H1 (cell line): ENCODE measurements at regions not wholly inside any gene's neighbourhood (a gene's known extent, or its start where the extent isn't known, plus 50 kb on each side); places are given as distances from the start of the nearest gene placed in this dataset.

Experiments
- CTCF ChIA-PET: fragments of 300-600 bp; sonication (Branson Sonifier 250); formaldehyde crosslinking; loops from one replicate; lab custom pipeline; 2021; ENCODE audit not compliant: partially characterized antibody; lab: Charles Lee
- POLR2A ChIA-PET: fragments of 300-600 bp; sonication (Branson Sonifier 250); formaldehyde crosslinking; loops from one replicate; lab custom pipeline; 2021; ENCODE audit warnings: inconsistent platforms; ENCODE audit not compliant: partially characterized antibody; lab: Charles Lee
- DNase-seq, 2 experiments: peaks; one replicate each; pipeline versions ENCODE4 v3.0.0 to v3.0.0-alpha.2; 2010 to 2022; ENCODE audit warnings: low spot score in 2 of 2, low read depth in 1 of 2, mixed read lengths in 1 of 2
- FAIRE-seq: peaks from 2 replicates; lab custom pipeline; 2011; peaks lifted over from hg19 to GRCh38; lab: Jason Lieb, UNC
- H2AFZ ChIP-seq: 2 replicates; pipeline ENCODE4 v1.8.1; 2012; ENCODE audit warnings: low read length, inconsistent platforms
- H2AK5ac ChIP-seq: 2 replicates; pipeline ENCODE4 v1.6.1; 2013; ENCODE audit warnings: low read depth, low read length
- H2BK120ac ChIP-seq: replicated peaks from 2 replicates; pipeline ENCODE3; 2013; ENCODE audit warnings: low read depth, low read length, inconsistent platforms
- H2BK12ac ChIP-seq: 2 replicates; pipeline ENCODE4 v1.6.1; 2013; ENCODE audit warnings: low read depth, low read length
- H2BK15ac ChIP-seq: 2 replicates; pipeline ENCODE4 v1.6.1; 2013; ENCODE audit warnings: low read length
- H2BK20ac ChIP-seq: 2 replicates; pipeline ENCODE4 v1.6.1; 2013; ENCODE audit warnings: low read length
- H2BK5ac ChIP-seq: 2 replicates; pipeline ENCODE4 v1.6.1; 2013; ENCODE audit warnings: low read depth, low read length
- H3K14ac ChIP-seq: 2 replicates; pipeline ENCODE4 v1.6.1; 2013; ENCODE audit warnings: inconsistent platforms; ENCODE audit not compliant: insufficient read length
- H3K18ac ChIP-seq: 2 replicates; pipeline ENCODE4 v1.6.1; 2013; ENCODE audit warnings: low read length; ENCODE audit errors: extremely low read depth
- H3K23ac ChIP-seq: 2 replicates; pipeline ENCODE4 v1.6.1; 2013; ENCODE audit warnings: inconsistent platforms; ENCODE audit not compliant: insufficient read length
- H3K23me2 ChIP-seq: 2 replicates; pipeline ENCODE4 v1.6.1; 2013; ENCODE audit warnings: low read depth, low read length
- H3K27ac ChIP-seq: 2 replicates; pipeline ENCODE4 v1.6.1; 2011; ENCODE audit warnings: low read depth, low read length, inconsistent platforms
- H3K27me3 ChIP-seq, 4 experiments: replicated peaks in 1 of 4; 1 replicate in 1 of 4; 2 replicates in 3 of 4; pipeline versions ENCODE4 v1.6.1 to v1.8.1; 2011 to 2013; ENCODE audit warnings: low read length in 3 of 4, mild to moderate bottlenecking in 3 of 4, inconsistent platforms in 2 of 4, mixed read lengths in 2 of 4, moderate library complexity in 1 of 4; ENCODE audit not compliant: control insufficient read depth in 3 of 4, insufficient read depth in 3 of 4; ENCODE audit errors: extremely low read depth in 1 of 4
- H3K36me3 ChIP-seq, 4 experiments: 2 replicates each; pipeline versions ENCODE4 v1.6.1 to v1.8.1; 2011 to 2013; ENCODE audit warnings: mild to moderate bottlenecking in 4 of 4, low read length in 3 of 4, moderate library complexity in 2 of 4, control low read depth in 1 of 4, inconsistent platforms in 1 of 4; ENCODE audit not compliant: insufficient read depth in 4 of 4, control insufficient read depth in 2 of 4
- H3K4ac ChIP-seq: replicated peaks from 2 replicates; pipeline ENCODE3; 2013; ENCODE audit warnings: low read length, low read depth, mixed read lengths, inconsistent platforms; ENCODE audit not compliant: insufficient read length
- H3K4me1 ChIP-seq, 4 experiments: replicated peaks in 1 of 4; 1 replicate in 1 of 4; 2 replicates in 3 of 4; pipeline versions ENCODE4 v1.6.1 to v1.8.1; 2011 to 2013; ENCODE audit warnings: low read length in 3 of 4, inconsistent platforms in 2 of 4, mixed read lengths in 1 of 4; ENCODE audit not compliant: insufficient read depth in 4 of 4, control insufficient read depth in 3 of 4
- H3K4me2 ChIP-seq, 2 experiments: 2 replicates each; pipeline versions ENCODE4 v1.6.1 to v1.8.1; 2011 to 2013; ENCODE audit warnings: low read depth in 2 of 2, low read length in 2 of 2, control low read depth in 1 of 2, inconsistent platforms in 1 of 2, mild to moderate bottlenecking in 1 of 2; ENCODE audit not compliant: insufficient read depth in 1 of 2
- H3K4me3 ChIP-seq, 4 experiments: fragments of 200-600, 300-600 bp in 1 of 4; sonication (generic), shearing (Covaris generic), sonication (Bioruptor Twin) in 1 of 4; 2 replicates each; pipeline versions ENCODE4 v1.5.1 to v1.8.1; 2011 to 2016; ENCODE audit warnings: low read length in 4 of 4, low read depth in 3 of 4, control low read depth in 2 of 4, inconsistent platforms in 2 of 4, mild to moderate bottlenecking in 2 of 4, mixed read lengths in 1 of 4, moderate library complexity in 1 of 4; ENCODE audit not compliant: insufficient read depth in 2 of 4; ENCODE audit errors: extremely low read depth in 1 of 4
- H3K56ac ChIP-seq: replicated peaks from 2 replicates; pipeline ENCODE3; 2013; ENCODE audit warnings: low read depth, mild to moderate bottlenecking, mixed read lengths, low read length, inconsistent platforms; ENCODE audit not compliant: insufficient read length
- H3K79me1 ChIP-seq: 2 replicates; pipeline ENCODE4 v1.6.1; 2013; ENCODE audit warnings: low read depth, low read length, control low read depth
- H3K79me2 ChIP-seq, 2 experiments: 2 replicates each; pipeline versions ENCODE4 v1.6.1 to v1.8.1; 2012 to 2013; ENCODE audit warnings: low read length in 2 of 2, mild to moderate bottlenecking in 2 of 2, inconsistent platforms in 1 of 2; ENCODE audit not compliant: insufficient read depth in 2 of 2, control insufficient read depth in 1 of 2
- H3K9ac ChIP-seq, 4 experiments: replicated peaks in 1 of 4; 1 replicate in 1 of 4; 2 replicates in 3 of 4; pipeline versions ENCODE4 v1.6.1 to v1.8.1; 2011 to 2013; ENCODE audit warnings: low read depth in 3 of 4, low read length in 3 of 4, control low read depth in 2 of 4, mild to moderate bottlenecking in 2 of 4, moderate library complexity in 2 of 4, inconsistent platforms in 1 of 4; ENCODE audit errors: extremely low read depth in 1 of 4
- H3K9me3 ChIP-seq, 2 experiments: 2 replicates each; pipeline versions ENCODE4 v1.6.1 to v1.8.1; 2012 to 2013; ENCODE audit warnings: mild to moderate bottlenecking in 2 of 2, moderate library complexity in 2 of 2, control low read depth in 1 of 2, inconsistent platforms in 1 of 2, low read depth in 1 of 2, low read length in 1 of 2, mixed read lengths in 1 of 2; ENCODE audit not compliant: insufficient read depth in 2 of 2
- H4K20me1 ChIP-seq, 2 experiments: replicated peaks in 1 of 2; 2 replicates each; pipeline versions ENCODE3 to v1.8.1; 2011 to 2013; ENCODE audit warnings: inconsistent platforms in 2 of 2, low read length in 2 of 2, mild to moderate bottlenecking in 1 of 2; ENCODE audit not compliant: insufficient read depth in 2 of 2, control insufficient read depth in 1 of 2
- H4K5ac ChIP-seq: 2 replicates; pipeline ENCODE4 v1.6.1; 2013; ENCODE audit warnings: low read length, low read depth, mixed read lengths, inconsistent platforms; ENCODE audit not compliant: insufficient read length
- H4K8ac ChIP-seq: 2 replicates; pipeline ENCODE4 v1.8.0; 2013; ENCODE audit warnings: mild to moderate bottlenecking, moderate library complexity, low read length, inconsistent platforms; ENCODE audit not compliant: insufficient read depth; ENCODE audit errors: extremely low read depth
- H4K91ac ChIP-seq: replicated peaks from 2 replicates; pipeline ENCODE3; 2013; ENCODE audit warnings: low read length, mixed read lengths, inconsistent platforms; ENCODE audit not compliant: insufficient read length
- BRCA1 ChIP-seq: IDR thresholded peaks from 2 replicates; pipeline ENCODE4 v1.6.1; 2012; ENCODE audit warnings: low read depth, low read length, improper control_type of control experiment
- CEBPB ChIP-seq: IDR thresholded peaks from 2 replicates; pipeline ENCODE4 v1.6.1; 2012; ENCODE audit warnings: low read depth, low read length
- NRF1 ChIP-seq: IDR thresholded peaks from 2 replicates; pipeline ENCODE4 v1.6.1; 2011; ENCODE audit warnings: mild to moderate bottlenecking, low read depth, low read length, improper control_type of control experiment
- POLR2A ChIP-seq, 2 experiments: IDR thresholded peaks; 1 replicate in 1 of 2; 2 replicates in 1 of 2; pipeline ENCODE4 v1.6.1; 2011; ENCODE audit warnings: low read depth in 2 of 2, low read length in 2 of 2, mild to moderate bottlenecking in 2 of 2; ENCODE audit errors: control extremely low read depth in 1 of 2
- USF2 ChIP-seq: IDR thresholded peaks from 2 replicates; pipeline ENCODE4 v1.6.1; 2011; ENCODE audit warnings: low read length, improper control_type of control experiment
- WGBS, 2 experiments: shearing (Covaris generic) in 1 of 2; methylation state at CpG; one replicate each; pipeline versions ENCODE4 v1.1.6 to v1.1.7; 2013 to 2015; ENCODE audit warnings: low lambda C conversion rate in 2 of 2, mixed read lengths in 2 of 2, inconsistent platforms in 1 of 2, low coverage in 1 of 2, missing lambda C conversion rate in 1 of 2; ENCODE audit not compliant: insufficient replicate concordance in 2 of 2, insufficient coverage in 1 of 2, insufficient read length in 1 of 2; ENCODE audit errors: extremely low coverage in 1 of 2, missing lambda C conversion rate in 1 of 2; 5-methylcytosine and 5-hydroxymethylcytosine counted together
- TF ChIP-seq, protein P1 (sequence below): IDR thresholded peaks from 2 replicates; pipeline ENCODE4 v1.6.1; 2012; ENCODE audit warnings: low read length, inconsistent platforms

DNA sequence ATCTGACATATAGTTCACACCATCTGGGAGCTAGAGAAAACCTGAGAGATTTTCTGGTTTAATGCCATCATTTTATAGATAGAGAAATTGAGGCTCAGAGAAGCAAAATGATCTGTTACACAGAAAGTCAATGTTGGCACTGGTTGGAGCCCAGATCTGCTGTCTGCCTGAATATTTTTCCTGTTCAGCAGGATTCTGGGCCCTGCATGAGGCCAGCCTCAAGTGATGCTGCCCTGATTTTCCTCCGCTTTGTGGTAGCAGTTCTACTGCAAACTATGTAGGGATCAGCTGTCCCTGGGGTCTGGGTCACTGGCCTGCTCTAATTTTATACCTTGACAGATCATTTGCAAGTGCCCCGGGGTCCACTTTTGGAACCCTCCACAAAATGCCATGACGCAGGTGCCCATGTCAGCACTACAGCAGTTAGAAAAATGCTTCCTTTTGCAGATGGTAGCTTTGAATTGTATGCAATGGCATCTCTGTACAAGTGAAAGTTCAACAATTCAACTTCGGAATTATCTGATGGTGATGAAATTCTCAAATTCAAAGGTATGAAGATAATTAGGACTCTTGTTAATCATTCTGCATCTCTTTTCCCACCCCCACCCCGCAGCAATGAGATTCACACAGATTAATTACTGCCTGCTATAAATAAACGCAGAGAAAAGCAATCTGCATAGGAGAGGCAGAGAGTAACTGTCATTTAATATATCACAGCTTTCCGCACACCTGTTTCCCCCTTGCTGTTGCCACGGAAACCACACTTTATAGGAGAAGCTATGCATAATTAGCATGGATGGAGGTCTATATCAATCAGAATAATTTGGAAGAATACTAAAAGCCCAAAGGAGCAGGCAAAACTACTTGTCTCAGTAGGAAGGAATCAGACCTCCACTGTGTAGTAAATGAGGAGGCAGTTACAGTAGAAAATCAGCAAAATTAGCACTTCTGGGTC lies 222.6 kb downstream of the PDCD6IP start:
- 89% methylated on average over 8 of the region's 8 CpGs; no CpG with 5 or more reads in 1 of the 2 experiments for WGBS, 2 experiments
- TF ChIP-seq USF2: no peak
- no peak for TF ChIP-seq POLR2A (IDR thresholded peaks at IDR 0.05; ENCODE audit: control extremely low read depth in 1 of 2, low read depth in 2 of 2, low read length in 2 of 2)
- TF ChIP-seq NRF1: no peak
- TF ChIP-seq, protein P1, sequence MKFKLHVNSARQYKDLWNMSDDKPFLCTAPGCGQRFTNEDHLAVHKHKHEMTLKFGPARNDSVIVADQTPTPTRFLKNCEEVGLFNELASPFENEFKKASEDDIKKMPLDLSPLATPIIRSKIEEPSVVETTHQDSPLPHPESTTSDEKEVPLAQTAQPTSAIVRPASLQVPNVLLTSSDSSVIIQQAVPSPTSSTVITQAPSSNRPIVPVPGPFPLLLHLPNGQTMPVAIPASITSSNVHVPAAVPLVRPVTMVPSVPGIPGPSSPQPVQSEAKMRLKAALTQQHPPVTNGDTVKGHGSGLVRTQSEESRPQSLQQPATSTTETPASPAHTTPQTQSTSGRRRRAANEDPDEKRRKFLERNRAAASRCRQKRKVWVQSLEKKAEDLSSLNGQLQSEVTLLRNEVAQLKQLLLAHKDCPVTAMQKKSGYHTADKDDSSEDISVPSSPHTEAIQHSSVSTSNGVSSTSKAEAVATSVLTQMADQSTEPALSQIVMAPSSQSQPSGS: no peak
- TF ChIP-seq CEBPB: no peak
- TF ChIP-seq BRCA1: no peak
- TF ChIP-seq, all 59 proteins: peak for 0

More for the DNA sequence above, 222.6 kb downstream of the PDCD6IP start:
- Histone ChIP-seq H2AK5ac (no peak overlapping the region), H3K23ac (no peak overlapping the region), H2BK15ac (no peak overlapping the region), H3K27me3 (no peaks in the 10 kb centered on the region), H2BK120ac (no peak overlapping the region), H3K79me1 (no peaks in the 10 kb centered on the region), H3K4me1 (no peaks in the 10 kb centered on the region; a peak in 2 of 7 replicates), H3K4me2 (no peak overlapping the region), H3K36me3 (no peaks in the 10 kb centered on the region; a peak in 1 of 8 replicates), H3K56ac (no peak overlapping the region), H3K23me2 (no peaks in the 10 kb centered on the region), H4K8ac (no peak overlapping the region), H3K4ac (no peak overlapping the region), H3K4me3 (no peak overlapping the region), H2BK12ac (no peak overlapping the region), H4K5ac (no peak overlapping the region), H3K9me3 (no peaks in the 10 kb centered on the region), H3K79me2 (no peaks in the 10 kb centered on the region), H3K14ac (no peak overlapping the region), H4K20me1 (no peaks in the 10 kb centered on the region), H3K27ac (no peak overlapping the region), H4K91ac (no peak overlapping the region), H2BK20ac (no peak overlapping the region), H2AFZ (no peak overlapping the region), H2BK5ac (no peak overlapping the region), H3K18ac (no peak overlapping the region), H3K9ac (no peak overlapping the region)
- CTCF ChIA-PET: interaction anchor here (0.6 to 1.3 kb wide), 4 partner anchors 41 to 908 kb away, joined by 3 to 5 read pairs (median 4); no protein-coding TSS in a partner anchor
- POLR2A ChIA-PET: interaction anchor here (0.9 kb wide), 1 partner anchor 11 kb away, joined by 3 read pairs; no protein-coding TSS in a partner anchor
- no peak for DNase-seq
- no peak for FAIRE-seq
